H1 (cell line): ENCODE measurements at regions not wholly inside any gene's neighbourhood (a gene's known extent, or its start where the extent isn't known, plus 50 kb on each side); places are given as distances from the start of the nearest gene placed in this dataset.
A peak's percentile ranks its signal among the peaks of the same experiment; 100 is the strongest.

Source experiments
- CTCF ChIA-PET: fragments of 300-600 bp; sonication (Branson Sonifier 250); formaldehyde crosslinking; loops from one replicate; lab custom pipeline; 2021; ENCODE audit not compliant: partially characterized antibody; lab: Charles Lee
- POLR2A ChIA-PET: fragments of 300-600 bp; sonication (Branson Sonifier 250); formaldehyde crosslinking; loops from one replicate; lab custom pipeline; 2021; ENCODE audit warnings: inconsistent platforms; ENCODE audit not compliant: partially characterized antibody; lab: Charles Lee
- DNase-seq, 2 experiments: peaks; one replicate each; pipeline versions ENCODE4 v3.0.0 to v3.0.0-alpha.2; 2010 to 2022; ENCODE audit warnings: low spot score in 2 of 2, low read depth in 1 of 2, mixed read lengths in 1 of 2
- FAIRE-seq: peaks from 2 replicates; lab custom pipeline; 2011; peaks lifted over from hg19 to GRCh38; lab: Jason Lieb, UNC
- H2AFZ ChIP-seq: 2 replicates; pipeline ENCODE4 v1.8.1; 2012; ENCODE audit warnings: low read length, inconsistent platforms
- H2AK5ac ChIP-seq: 2 replicates; pipeline ENCODE4 v1.6.1; 2013; ENCODE audit warnings: low read depth, low read length
- H2BK120ac ChIP-seq: replicated peaks from 2 replicates; pipeline ENCODE3; 2013; ENCODE audit warnings: low read depth, low read length, inconsistent platforms
- H2BK12ac ChIP-seq: 2 replicates; pipeline ENCODE4 v1.6.1; 2013; ENCODE audit warnings: low read depth, low read length
- H2BK15ac ChIP-seq: 2 replicates; pipeline ENCODE4 v1.6.1; 2013; ENCODE audit warnings: low read length
- H2BK20ac ChIP-seq: 2 replicates; pipeline ENCODE4 v1.6.1; 2013; ENCODE audit warnings: low read length
- H2BK5ac ChIP-seq: 2 replicates; pipeline ENCODE4 v1.6.1; 2013; ENCODE audit warnings: low read depth, low read length
- H3K14ac ChIP-seq: 2 replicates; pipeline ENCODE4 v1.6.1; 2013; ENCODE audit warnings: inconsistent platforms; ENCODE audit not compliant: insufficient read length
- H3K18ac ChIP-seq: 2 replicates; pipeline ENCODE4 v1.6.1; 2013; ENCODE audit warnings: low read length; ENCODE audit errors: extremely low read depth
- H3K23ac ChIP-seq: 2 replicates; pipeline ENCODE4 v1.6.1; 2013; ENCODE audit warnings: inconsistent platforms; ENCODE audit not compliant: insufficient read length
- H3K23me2 ChIP-seq: 2 replicates; pipeline ENCODE4 v1.6.1; 2013; ENCODE audit warnings: low read depth, low read length
- H3K27ac ChIP-seq: 2 replicates; pipeline ENCODE4 v1.6.1; 2011; ENCODE audit warnings: low read depth, low read length, inconsistent platforms
- H3K27me3 ChIP-seq, 4 experiments: replicated peaks in 1 of 4; 1 replicate in 1 of 4; 2 replicates in 3 of 4; pipeline versions ENCODE4 v1.6.1 to v1.8.1; 2011 to 2013; ENCODE audit warnings: low read length in 3 of 4, mild to moderate bottlenecking in 3 of 4, inconsistent platforms in 2 of 4, mixed read lengths in 2 of 4, moderate library complexity in 1 of 4; ENCODE audit not compliant: control insufficient read depth in 3 of 4, insufficient read depth in 3 of 4; ENCODE audit errors: extremely low read depth in 1 of 4
- H3K36me3 ChIP-seq, 4 experiments: 2 replicates each; pipeline versions ENCODE4 v1.6.1 to v1.8.1; 2011 to 2013; ENCODE audit warnings: mild to moderate bottlenecking in 4 of 4, low read length in 3 of 4, moderate library complexity in 2 of 4, control low read depth in 1 of 4, inconsistent platforms in 1 of 4; ENCODE audit not compliant: insufficient read depth in 4 of 4, control insufficient read depth in 2 of 4
- H3K4ac ChIP-seq: replicated peaks from 2 replicates; pipeline ENCODE3; 2013; ENCODE audit warnings: low read length, low read depth, mixed read lengths, inconsistent platforms; ENCODE audit not compliant: insufficient read length
- H3K4me1 ChIP-seq, 4 experiments: replicated peaks in 1 of 4; 1 replicate in 1 of 4; 2 replicates in 3 of 4; pipeline versions ENCODE4 v1.6.1 to v1.8.1; 2011 to 2013; ENCODE audit warnings: low read length in 3 of 4, inconsistent platforms in 2 of 4, mixed read lengths in 1 of 4; ENCODE audit not compliant: insufficient read depth in 4 of 4, control insufficient read depth in 3 of 4
- H3K4me2 ChIP-seq, 2 experiments: 2 replicates each; pipeline versions ENCODE4 v1.6.1 to v1.8.1; 2011 to 2013; ENCODE audit warnings: low read depth in 2 of 2, low read length in 2 of 2, control low read depth in 1 of 2, inconsistent platforms in 1 of 2, mild to moderate bottlenecking in 1 of 2; ENCODE audit not compliant: insufficient read depth in 1 of 2
- H3K4me3 ChIP-seq, 4 experiments: fragments of 200-600, 300-600 bp in 1 of 4; sonication (generic), shearing (Covaris generic), sonication (Bioruptor Twin) in 1 of 4; 2 replicates each; pipeline versions ENCODE4 v1.5.1 to v1.8.1; 2011 to 2016; ENCODE audit warnings: low read length in 4 of 4, low read depth in 3 of 4, control low read depth in 2 of 4, inconsistent platforms in 2 of 4, mild to moderate bottlenecking in 2 of 4, mixed read lengths in 1 of 4, moderate library complexity in 1 of 4; ENCODE audit not compliant: insufficient read depth in 2 of 4; ENCODE audit errors: extremely low read depth in 1 of 4
- H3K56ac ChIP-seq: replicated peaks from 2 replicates; pipeline ENCODE3; 2013; ENCODE audit warnings: low read depth, mild to moderate bottlenecking, mixed read lengths, low read length, inconsistent platforms; ENCODE audit not compliant: insufficient read length
- H3K79me1 ChIP-seq: 2 replicates; pipeline ENCODE4 v1.6.1; 2013; ENCODE audit warnings: low read depth, low read length, control low read depth
- H3K79me2 ChIP-seq, 2 experiments: 2 replicates each; pipeline versions ENCODE4 v1.6.1 to v1.8.1; 2012 to 2013; ENCODE audit warnings: low read length in 2 of 2, mild to moderate bottlenecking in 2 of 2, inconsistent platforms in 1 of 2; ENCODE audit not compliant: insufficient read depth in 2 of 2, control insufficient read depth in 1 of 2
- H3K9ac ChIP-seq, 4 experiments: replicated peaks in 1 of 4; 1 replicate in 1 of 4; 2 replicates in 3 of 4; pipeline versions ENCODE4 v1.6.1 to v1.8.1; 2011 to 2013; ENCODE audit warnings: low read depth in 3 of 4, low read length in 3 of 4, control low read depth in 2 of 4, mild to moderate bottlenecking in 2 of 4, moderate library complexity in 2 of 4, inconsistent platforms in 1 of 4; ENCODE audit errors: extremely low read depth in 1 of 4
- H3K9me3 ChIP-seq, 2 experiments: 2 replicates each; pipeline versions ENCODE4 v1.6.1 to v1.8.1; 2012 to 2013; ENCODE audit warnings: mild to moderate bottlenecking in 2 of 2, moderate library complexity in 2 of 2, control low read depth in 1 of 2, inconsistent platforms in 1 of 2, low read depth in 1 of 2, low read length in 1 of 2, mixed read lengths in 1 of 2; ENCODE audit not compliant: insufficient read depth in 2 of 2
- H4K20me1 ChIP-seq, 2 experiments: replicated peaks in 1 of 2; 2 replicates each; pipeline versions ENCODE3 to v1.8.1; 2011 to 2013; ENCODE audit warnings: inconsistent platforms in 2 of 2, low read length in 2 of 2, mild to moderate bottlenecking in 1 of 2; ENCODE audit not compliant: insufficient read depth in 2 of 2, control insufficient read depth in 1 of 2
- H4K5ac ChIP-seq: 2 replicates; pipeline ENCODE4 v1.6.1; 2013; ENCODE audit warnings: low read length, low read depth, mixed read lengths, inconsistent platforms; ENCODE audit not compliant: insufficient read length
- H4K8ac ChIP-seq: 2 replicates; pipeline ENCODE4 v1.8.0; 2013; ENCODE audit warnings: mild to moderate bottlenecking, moderate library complexity, low read length, inconsistent platforms; ENCODE audit not compliant: insufficient read depth; ENCODE audit errors: extremely low read depth
- H4K91ac ChIP-seq: replicated peaks from 2 replicates; pipeline ENCODE3; 2013; ENCODE audit warnings: low read length, mixed read lengths, inconsistent platforms; ENCODE audit not compliant: insufficient read length
- ATF2 ChIP-seq: IDR thresholded peaks from 2 replicates; pipeline ENCODE4 v1.6.1; 2012; ENCODE audit warnings: low read length, inconsistent platforms
- CHD2 ChIP-seq: IDR thresholded peaks from 2 replicates; pipeline ENCODE4 v1.6.1; 2012; ENCODE audit warnings: low read length, improper control_type of control experiment
- CTBP2 ChIP-seq: IDR thresholded peaks from 2 replicates; pipeline ENCODE4 v1.7.0; 2011; ENCODE audit warnings: borderline replicate concordance, mild to moderate bottlenecking, moderate library complexity, mixed read lengths, low read length; ENCODE audit not compliant: insufficient read depth, insufficient read length
- E2F6 ChIP-seq: IDR thresholded peaks from 2 replicates; pipeline ENCODE4 v1.6.1; 2012; ENCODE audit warnings: inconsistent platforms
- KDM4A ChIP-seq: IDR thresholded peaks from one replicate; pipeline ENCODE4 v1.7.1; 2012; ENCODE audit warnings: low read depth, mild to moderate bottlenecking, moderate library complexity, low read length, inconsistent platforms; ENCODE audit not compliant: severe bottlenecking
- RNF2 ChIP-seq: fragments of 200-900, 300-1000 bp; sonication (generic); IDR thresholded peaks from 2 replicates; pipeline ENCODE4 v1.7.1; 2016; ENCODE audit warnings: borderline replicate concordance, low read depth, mild to moderate bottlenecking, antibody characterized with exemption, low read length; ENCODE audit not compliant: poor library complexity, severe bottlenecking; ENCODE audit errors: missing control alignments
- SP2 ChIP-seq: IDR thresholded peaks from 2 replicates; pipeline ENCODE4 v1.6.1; 2012; ENCODE audit warnings: mild to moderate bottlenecking, low read length, inconsistent platforms
- SRF ChIP-seq: IDR thresholded peaks from 2 replicates; pipeline ENCODE4 v1.6.1; 2011; ENCODE audit warnings: mild to moderate bottlenecking, low read depth, low read length, moderate library complexity
- SUZ12 ChIP-seq: fragments of 200-600 bp; sonication (generic); IDR thresholded peaks from 2 replicates; pipeline ENCODE4 v1.6.1; 2012; ENCODE audit warnings: mild to moderate bottlenecking, inconsistent platforms, low read length, moderate library complexity, mixed read lengths
- WGBS, 2 experiments: shearing (Covaris generic) in 1 of 2; methylation state at CpG; one replicate each; pipeline versions ENCODE4 v1.1.6 to v1.1.7; 2013 to 2015; ENCODE audit warnings: low lambda C conversion rate in 2 of 2, mixed read lengths in 2 of 2, inconsistent platforms in 1 of 2, low coverage in 1 of 2, missing lambda C conversion rate in 1 of 2; ENCODE audit not compliant: insufficient replicate concordance in 2 of 2, insufficient coverage in 1 of 2, insufficient read length in 1 of 2; ENCODE audit errors: extremely low coverage in 1 of 2, missing lambda C conversion rate in 1 of 2; 5-methylcytosine and 5-hydroxymethylcytosine counted together

GRCh38 chr16:87173294-87173893 is 143.8 kb downstream of the C16orf95 start:
- ChIA-PET POLR2A (no interaction called here), CTCF (interaction anchor here (0.6 to 1.4 kb wide), 9 partner anchors 12 to 598 kb away, joined by 3 to 5 read pairs (median 3); no protein-coding TSS in a partner anchor)
- Histone ChIP-seq H4K8ac (no peak overlapping the region), H4K5ac (no peak overlapping the region), H3K27ac (no peak overlapping the region), H3K56ac (no peak overlapping the region), H3K79me1 (no peaks in the 10 kb centered on the region), H4K20me1 (peaks cover 0 to 3% of the 10 kb centered on the region in 2 experiments), H3K27me3 (peaks cover 0 to 6% (median 1%) of the 10 kb centered on the region in 4 experiments; a peak in 3 of 7 replicates), H3K4ac (no peak overlapping the region), H3K79me2 (no peaks in the 10 kb centered on the region), H3K18ac (no peak overlapping the region; the same call in 1 of the 2 replicates), H2BK20ac (no peak overlapping the region), H2BK5ac (no peak overlapping the region), H3K9me3 (no peaks in the 10 kb centered on the region), H2AFZ (no peak overlapping the region), H4K91ac (no peak overlapping the region), H3K23ac (no peak overlapping the region), H3K9ac (no peak overlapping the region), H2AK5ac (peak overlapping the region; percentile 75; the same call in 1 of the 2 replicates), H3K4me1 (peaks cover 0 to 7% (median 3%) of the 10 kb centered on the region in 4 experiments; a peak in 5 of 7 replicates), H3K4me2 (no peak overlapping the region), H2BK12ac (no peak overlapping the region), H3K23me2 (peaks cover 7% of the 10 kb centered on the region), H3K4me3 (no peak overlapping the region), H3K36me3 (no peaks in the 10 kb centered on the region), H2BK120ac (no peak overlapping the region), H3K14ac (no peak overlapping the region), H2BK15ac (no peak overlapping the region; the same call in 1 of the 2 replicates)
- no peak for FAIRE-seq
- no peak for DNase-seq
- 94% methylated on average over 9 of the region's 10 CpGs; no CpG with 5 or more reads in 1 of the 2 experiments for WGBS, 2 experiments
- TF ChIP-seq RNF2 (no peak), SRF (no peak), CHD2 (no peak), KDM4A (no peak), SUZ12 (no peak), ATF2 (no peak), SP2 (no peak), CTBP2 (no peak), E2F6 (no peak)
